ENCODE measurements at regions not wholly inside any gene's neighbourhood (a gene's known extent, or its start where the extent isn't known, plus 50 kb on each side); places are given as distances from the start of the nearest gene placed in this dataset.
"Not testable (repeated sequence)": the region's sequence is repeated elsewhere in the genome, so short reads cannot be mapped to it uniquely, and the experiment has no call there.

GRCh38 chr2:64919261-64919660 lies 69.9 kb upstream of the SLC1A4 start:
- DNase-seq (ENCODE audit: low spot score) (no peak), ATAC-seq (ENCODE audit: low FRiP score) (no peak)
- no peak for TF ChIP-seq CTCF (IDR thresholded peaks at IDR 0.05)

DNA sequence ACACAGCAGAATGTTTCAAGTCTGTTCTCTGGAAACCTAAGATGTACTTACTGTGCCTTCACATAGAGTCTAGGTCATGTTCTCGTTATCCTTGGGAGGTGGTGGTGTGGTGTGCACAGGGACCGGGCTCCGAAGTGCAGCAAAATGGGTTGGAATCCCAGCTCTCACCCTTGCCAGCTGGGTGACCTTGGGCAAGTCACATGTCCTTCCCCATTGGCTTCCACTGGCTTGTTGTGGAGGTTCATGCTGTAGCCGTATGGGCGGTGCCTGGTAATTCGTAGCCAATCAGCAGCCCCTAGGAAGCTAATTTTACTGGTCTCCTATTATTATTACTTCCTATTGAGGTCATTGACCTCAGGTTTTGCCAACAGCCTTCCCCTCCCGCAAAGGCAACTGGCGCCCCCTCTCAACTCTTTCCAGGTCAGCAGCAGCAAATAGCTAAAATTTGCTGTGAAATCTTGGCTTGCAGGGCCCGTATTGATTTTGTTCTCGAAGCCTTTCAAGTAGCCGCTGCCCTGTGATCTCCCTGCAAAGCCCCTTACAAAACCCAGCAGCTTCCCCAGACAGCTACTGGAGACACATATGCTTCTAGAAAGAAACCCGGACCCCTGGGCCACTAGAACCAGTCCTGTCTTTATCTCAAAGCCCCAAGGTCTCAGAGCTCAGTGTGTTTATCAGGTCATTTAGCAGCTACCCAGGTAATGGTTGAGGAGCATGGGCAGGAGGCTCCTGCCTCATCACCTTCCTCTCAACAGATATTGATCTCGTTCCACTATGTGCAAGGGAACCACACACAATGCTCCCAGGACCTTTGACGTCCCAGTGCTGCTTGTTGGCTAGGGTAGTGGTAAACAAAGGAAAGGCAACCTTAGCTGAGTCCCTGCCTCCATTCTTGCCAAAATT lies 66.5 kb upstream of the SLC1A4 start:
- TF ChIP-seq CTCF (IDR thresholded peaks at IDR 0.05): no peak
- no peak for DNase-seq (ENCODE audit: low spot score)
- no peak for ATAC-seq (ENCODE audit: low FRiP score)

- no peak for TF ChIP-seq CTCF (IDR thresholded peaks at IDR 0.05)
- ATAC-seq (ENCODE audit: low FRiP score): no peak
- no peak for DNase-seq (ENCODE audit: low spot score)
Observed at GRCh38 chr2:64923385-64923710, 65.9 kb upstream of the SLC1A4 start.

DNA sequence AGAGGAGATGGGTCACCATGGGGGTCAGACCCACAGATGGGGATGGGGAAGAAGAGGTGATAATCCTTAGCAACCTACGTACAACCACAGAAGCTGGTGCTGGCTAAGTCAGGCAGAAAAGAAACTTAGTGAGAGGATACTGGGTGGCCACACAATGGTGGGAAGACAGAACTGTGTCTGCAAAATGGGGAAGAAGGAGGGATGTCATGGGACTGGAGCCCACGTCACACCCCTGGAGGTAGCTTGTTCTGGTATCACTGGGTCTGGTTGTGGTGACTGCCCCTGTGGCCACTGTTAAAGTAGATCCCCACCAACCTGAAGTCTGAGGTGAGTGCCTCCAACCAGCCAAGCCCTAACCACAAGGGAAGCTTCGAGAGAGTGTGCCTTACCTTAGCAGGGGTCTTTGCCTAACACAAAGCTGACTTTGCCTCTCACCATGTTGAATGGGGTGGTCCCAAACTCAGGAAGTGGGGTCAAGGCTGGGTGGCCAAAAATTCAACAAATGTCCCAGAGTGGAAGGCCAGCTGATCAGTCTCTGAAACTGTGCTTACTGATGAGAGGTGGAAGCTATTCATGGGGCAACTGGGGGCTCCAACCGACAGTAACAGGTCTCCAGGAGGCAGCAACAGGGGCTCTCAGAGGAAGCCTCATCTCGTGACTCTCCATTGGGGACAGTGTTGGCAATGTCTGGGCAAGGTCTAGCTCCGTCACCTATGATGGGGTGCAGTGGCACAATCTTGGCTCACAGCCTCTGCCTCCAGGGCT lies 64.8 kb upstream of the SLC1A4 start:
- no peak for DNase-seq (ENCODE audit: low spot score)
- no peak for ATAC-seq (ENCODE audit: low FRiP score)
- no peak for TF ChIP-seq CTCF (IDR thresholded peaks at IDR 0.05)

DNA sequence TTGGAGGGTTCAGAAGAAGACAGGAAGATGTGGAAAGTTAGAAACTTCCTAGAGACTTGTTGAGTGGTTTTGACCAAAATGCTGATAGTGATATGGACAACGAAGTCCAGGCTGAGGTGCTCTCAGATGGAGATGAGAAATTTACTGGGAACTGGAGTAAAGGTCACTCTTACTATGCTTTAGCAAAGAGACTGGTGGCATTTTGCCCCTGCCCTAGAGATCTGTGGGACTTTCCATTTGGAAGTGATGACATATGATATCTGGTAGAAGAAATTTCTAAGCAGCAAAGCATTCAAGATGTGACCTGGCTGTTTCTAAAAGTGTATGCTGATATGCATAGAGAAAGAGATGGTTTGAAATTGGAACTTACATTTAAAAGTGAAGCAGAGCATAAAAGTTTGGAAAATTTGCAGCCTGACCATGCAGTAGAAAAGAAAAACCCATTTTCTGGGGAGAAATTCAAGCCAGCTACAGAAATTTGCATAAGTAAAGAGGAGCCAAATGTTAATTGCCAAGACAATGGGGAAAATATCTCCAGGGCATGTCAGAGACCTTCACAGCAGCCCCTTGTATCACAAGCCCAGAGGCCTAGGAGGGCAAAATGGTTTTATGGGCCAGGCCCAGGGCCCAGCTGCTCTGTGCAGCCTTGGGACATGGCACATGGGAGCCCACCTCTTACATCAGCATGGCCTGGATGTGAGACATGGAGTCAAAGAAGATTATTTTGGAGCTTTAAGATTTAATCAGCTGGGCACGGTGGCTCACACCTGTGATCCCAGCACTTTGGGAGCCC lies 63.1 kb upstream of the SLC1A4 start:
- not testable (repeated sequence) for DNase-seq (ENCODE audit: low spot score); ATAC-seq (ENCODE audit: low FRiP score)

DNA sequence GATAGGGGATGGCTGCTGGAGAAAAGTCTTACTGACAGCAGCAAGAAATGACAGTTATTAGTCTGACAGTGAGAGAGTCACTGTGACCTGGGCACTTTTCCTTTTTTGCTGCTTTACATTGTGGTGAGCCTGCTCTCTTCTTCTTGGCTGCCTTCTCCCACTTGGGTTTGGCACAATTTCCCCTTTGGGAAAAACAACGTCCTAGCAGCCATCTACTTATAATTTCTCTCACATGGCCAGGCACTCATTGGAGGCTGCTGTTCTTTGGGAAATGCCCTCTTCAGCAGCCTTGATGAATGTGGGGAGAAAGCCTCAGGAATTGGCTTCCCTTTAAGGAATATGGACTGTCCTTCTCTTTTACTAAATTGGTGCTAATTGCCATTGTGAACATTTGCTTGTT lies 60.4 kb upstream of the SLC1A4 start:
- no peak for DNase-seq (ENCODE audit: low spot score)
- TF ChIP-seq CTCF (IDR thresholded peaks at IDR 0.05): no peak
- ATAC-seq (ENCODE audit: low FRiP score): no peak

DNA sequence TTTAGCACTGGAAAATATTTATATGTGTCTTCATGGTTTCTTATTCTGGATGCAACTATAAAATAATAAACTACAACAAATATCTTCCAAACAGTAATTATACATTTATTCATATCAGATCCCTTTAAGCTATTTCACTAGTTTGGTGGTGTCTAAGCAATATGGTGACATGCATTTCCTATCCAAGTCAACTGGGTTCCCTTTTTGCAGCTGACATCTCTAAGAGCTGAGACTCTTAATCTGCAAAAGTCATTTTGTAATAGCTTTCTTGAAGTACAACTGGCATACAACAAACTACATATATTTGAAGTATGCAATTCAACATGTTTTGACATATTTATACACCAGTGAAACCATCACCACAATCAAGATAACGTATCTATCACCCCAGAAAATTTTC lies 59.9 kb upstream of the SLC1A4 start:
- no peak for TF ChIP-seq CTCF (IDR thresholded peaks at IDR 0.05)
- DNase-seq (ENCODE audit: low spot score) (no peak), ATAC-seq (ENCODE audit: low FRiP score) (no peak)
